Spleen (tissue), 7 donors: ENCODE measurements at regions not wholly inside any gene's neighbourhood (a gene's known extent, or its start where the extent isn't known, plus 50 kb on each side); places are given as distances from the start of the nearest gene placed in this dataset.

Experiments
- POLR2A ChIP-seq, 3 donors: fragments of 450-650 bp; IDR thresholded peaks; one replicate each; pipeline ENCODE4 v1.5.1; 2017; ENCODE audit warnings: antibody characterized with exemption in 3 of 3, mild to moderate bottlenecking in 1 of 3
- TF ChIP-seq, protein P1 (sequence below), 11 experiments: fragments of 200-600 bp in 7 of 11; fragments of 450-650 bp in 4 of 11; sonication (generic) in 4 of 11; IDR thresholded peaks in 8 of 11; conservative IDR thresholded peaks in 3 of 11; 1 replicate in 7 of 11; 2 replicates in 4 of 11; pipeline versions ENCODE4 v1.4.0 to v1.8.0; 2016 to 2021; ENCODE audit warnings: antibody characterized with exemption in 11 of 11, inconsistent platforms in 4 of 11, mild to moderate bottlenecking in 1 of 11
- donor health status: DM: no; HTN: no; CAD: no; lungs with moderate emphysema.
- donor health status: DM: no; HTN: no; CAD: no.
- donor health status: DM: no; HTN: no; CAD: no.

DNA sequence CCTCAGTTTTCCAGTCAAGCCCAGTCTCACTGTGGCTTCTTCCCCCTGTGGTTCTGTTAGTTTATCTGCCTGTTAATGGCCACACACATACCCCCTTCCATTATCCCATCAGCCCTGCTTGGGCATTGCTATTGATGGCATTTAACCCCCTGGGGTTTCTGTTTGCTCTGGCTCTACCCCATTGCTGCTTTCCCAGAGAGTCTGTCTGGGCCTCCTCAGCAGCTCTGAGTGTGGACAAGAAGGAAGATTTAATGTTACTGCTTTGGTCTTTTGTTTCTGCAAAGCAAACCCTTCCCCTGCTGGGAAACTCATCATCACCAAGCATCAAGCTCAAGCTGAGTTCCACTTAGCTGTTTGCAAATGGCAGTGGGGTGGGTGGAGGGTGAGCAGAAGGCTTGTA lies 162.7 kb downstream of the CCT6B start:
- no peak for TF ChIP-seq POLR2A (IDR thresholded peaks at IDR 0.05)
- TF ChIP-seq, protein P1, sequence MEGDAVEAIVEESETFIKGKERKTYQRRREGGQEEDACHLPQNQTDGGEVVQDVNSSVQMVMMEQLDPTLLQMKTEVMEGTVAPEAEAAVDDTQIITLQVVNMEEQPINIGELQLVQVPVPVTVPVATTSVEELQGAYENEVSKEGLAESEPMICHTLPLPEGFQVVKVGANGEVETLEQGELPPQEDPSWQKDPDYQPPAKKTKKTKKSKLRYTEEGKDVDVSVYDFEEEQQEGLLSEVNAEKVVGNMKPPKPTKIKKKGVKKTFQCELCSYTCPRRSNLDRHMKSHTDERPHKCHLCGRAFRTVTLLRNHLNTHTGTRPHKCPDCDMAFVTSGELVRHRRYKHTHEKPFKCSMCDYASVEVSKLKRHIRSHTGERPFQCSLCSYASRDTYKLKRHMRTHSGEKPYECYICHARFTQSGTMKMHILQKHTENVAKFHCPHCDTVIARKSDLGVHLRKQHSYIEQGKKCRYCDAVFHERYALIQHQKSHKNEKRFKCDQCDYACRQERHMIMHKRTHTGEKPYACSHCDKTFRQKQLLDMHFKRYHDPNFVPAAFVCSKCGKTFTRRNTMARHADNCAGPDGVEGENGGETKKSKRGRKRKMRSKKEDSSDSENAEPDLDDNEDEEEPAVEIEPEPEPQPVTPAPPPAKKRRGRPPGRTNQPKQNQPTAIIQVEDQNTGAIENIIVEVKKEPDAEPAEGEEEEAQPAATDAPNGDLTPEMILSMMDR (IDR thresholded peaks at IDR 0.05 in 8 of 11, conservative IDR thresholded peaks at IDR 0.05 in 3 of 11): no peak
